MG63 (cell line): ENCODE measurements at regions not wholly inside any gene's neighbourhood (a gene's known extent, or its start where the extent isn't known, plus 50 kb on each side); places are given as distances from the start of the nearest gene placed in this dataset.
A peak's percentile ranks its signal among the peaks of the same experiment; 100 is the strongest.
"Not testable (repeated sequence)": the region's sequence is repeated elsewhere in the genome, so short reads cannot be mapped to it uniquely, and the experiment has no call there.

Experiments used
- DNase-seq: peaks from one replicate; pipeline ENCODE4 v3.0.0-alpha.2; 2020
- H3K27me3 ChIP-seq: fragments of 250-450 bp; sonication (Bioruptor Pico); 2 replicates; pipeline ENCODE4 v1.5.1; 2020; ENCODE audit warnings: mild to moderate bottlenecking, moderate library complexity
- H3K36me3 ChIP-seq: fragments of 250-450 bp; sonication (Bioruptor Pico); 2 replicates; pipeline ENCODE4 v1.5.1; 2020; ENCODE audit warnings: mild to moderate bottlenecking, moderate library complexity
- H3K4me3 ChIP-seq: fragments of 250-450 bp; sonication (Bioruptor Pico); 2 replicates; pipeline ENCODE4 v1.5.1; 2020; ENCODE audit warnings: mild to moderate bottlenecking, moderate library complexity
- H3K9me3 ChIP-seq: fragments of 250-450 bp; sonication (Bioruptor Pico); 2 replicates; pipeline ENCODE4 v1.5.1; 2020; ENCODE audit warnings: mild to moderate bottlenecking, moderate library complexity

GRCh38 chr5:167923396-167923795 is 368.0 kb upstream of the WWC1 start:
- no peak overlapping the region for H3K4me3 ChIP-seq
- no peaks in the 10 kb centered on the region for H3K36me3 ChIP-seq
- no peaks in the 10 kb centered on the region for H3K27me3 ChIP-seq
- no peaks in the 10 kb centered on the region for H3K9me3 ChIP-seq
- no peak for DNase-seq

GRCh38 chr5:167929841-167930240 is 361.6 kb upstream of the WWC1 start:
- DNase-seq = no peak
- H3K27me3 ChIP-seq = no peaks in the 10 kb centered on the region
- no peaks in the 10 kb centered on the region for H3K36me3 ChIP-seq
- H3K4me3 ChIP-seq = no peak overlapping the region
- H3K9me3 ChIP-seq = no peaks in the 10 kb centered on the region

GRCh38 chr5:167934551-167934971 is 356.9 kb upstream of the WWC1 start:
- Histone ChIP-seq H3K4me3 (no peak overlapping the region), H3K36me3 (no peaks in the 10 kb centered on the region), H3K27me3 (peaks cover 5% of the 10 kb centered on the region; the same call in 1 of the 2 replicates), H3K9me3 (no peaks in the 10 kb centered on the region)
- DNase-seq = peak; percentile 97

- no peak for DNase-seq
- Histone ChIP-seq H3K4me3 (no peak overlapping the region), H3K36me3 (no peaks in the 10 kb centered on the region), H3K9me3 (no peaks in the 10 kb centered on the region), H3K27me3 (peaks cover 5% of the 10 kb centered on the region; the same call in 1 of the 2 replicates)
Observed at GRCh38 chr5:167936022-167936421, 355.4 kb upstream of the WWC1 start.

- no peak overlapping the region for H3K4me3 ChIP-seq
- DNase-seq = no peak
- H3K27me3 ChIP-seq = peaks cover 5% of the 10 kb centered on the region; the same call in 1 of the 2 replicates
- no peaks in the 10 kb centered on the region for H3K36me3 ChIP-seq
- H3K9me3 ChIP-seq = no peaks in the 10 kb centered on the region
Observed at GRCh38 chr5:167936944-167937634, 354.4 kb upstream of the WWC1 start.

GRCh38 chr5:167937635-167937998 is 353.8 kb upstream of the WWC1 start:
- H3K9me3 ChIP-seq = no peaks in the 10 kb centered on the region
- peaks cover 5% of the 10 kb centered on the region; the same call in 1 of the 2 replicates for H3K27me3 ChIP-seq
- no peaks in the 10 kb centered on the region for H3K36me3 ChIP-seq
- no peak for DNase-seq
- H3K4me3 ChIP-seq = no peak overlapping the region

- Histone ChIP-seq H3K36me3 (no peaks in the 10 kb centered on the region), H3K9me3 (no peaks in the 10 kb centered on the region), H3K4me3 (no peak overlapping the region)
Observed at GRCh38 chr5:167939686-167940085, 351.8 kb upstream of the WWC1 start.

GRCh38 chr5:167940911-167941310 is 350.5 kb upstream of the WWC1 start:
- Histone ChIP-seq H3K9me3 (no peaks in the 10 kb centered on the region), H3K4me3 (no peak overlapping the region), H3K27me3 (no peaks in the 10 kb centered on the region; the same call in 1 of the 2 replicates), H3K36me3 (no peaks in the 10 kb centered on the region)
- no peak for DNase-seq

More at GRCh38 chr5:167939686-167940085, 351.8 kb upstream of the WWC1 start:
- H3K27me3 ChIP-seq = peaks cover 5% of the 10 kb centered on the region; the same call in 1 of the 2 replicates
- no peak for DNase-seq

GRCh38 chr5:167941556-167941955 is 349.9 kb upstream of the WWC1 start:
- H3K4me3 ChIP-seq, H3K9me3 ChIP-seq, H3K27me3 ChIP-seq, DNase-seq, H3K36me3 ChIP-seq: not testable (repeated sequence)

GRCh38 chr5:167943343-167943742 is 348.1 kb upstream of the WWC1 start:
- H3K36me3 ChIP-seq = no peaks in the 10 kb centered on the region
- H3K9me3 ChIP-seq = no peaks in the 10 kb centered on the region
- no peaks in the 10 kb centered on the region for H3K27me3 ChIP-seq
- H3K4me3 ChIP-seq = no peak overlapping the region
- no peak for DNase-seq

GRCh38 chr5:167944121-167944852 is 347.2 kb upstream of the WWC1 start:
- no peak for DNase-seq

GRCh38 chr5:167945542-167946384 is 345.7 kb upstream of the WWC1 start:
- peak; percentile 64 for DNase-seq
- H3K36me3 ChIP-seq = no peaks in the 10 kb centered on the region
- no peak overlapping the region for H3K4me3 ChIP-seq
- H3K27me3 ChIP-seq = no peaks in the 10 kb centered on the region
- H3K9me3 ChIP-seq = no peaks in the 10 kb centered on the region

More at GRCh38 chr5:167944121-167944852, 347.2 kb upstream of the WWC1 start:
- no peak overlapping the region for H3K4me3 ChIP-seq
- no peaks in the 10 kb centered on the region for H3K27me3 ChIP-seq
- H3K36me3 ChIP-seq = no peaks in the 10 kb centered on the region
- H3K9me3 ChIP-seq = no peaks in the 10 kb centered on the region

GRCh38 chr5:167947306-167947705 is 344.1 kb upstream of the WWC1 start:
- no peaks in the 10 kb centered on the region for H3K36me3 ChIP-seq
- H3K9me3 ChIP-seq = no peaks in the 10 kb centered on the region
- no peak overlapping the region for H3K4me3 ChIP-seq
- DNase-seq = peak; percentile 27
- no peaks in the 10 kb centered on the region for H3K27me3 ChIP-seq

GRCh38 chr5:167948251-167948650 is 343.2 kb upstream of the WWC1 start:
- H3K9me3 ChIP-seq = no peaks in the 10 kb centered on the region
- no peak for DNase-seq
- H3K27me3 ChIP-seq = no peaks in the 10 kb centered on the region
- no peak overlapping the region for H3K4me3 ChIP-seq
- no peaks in the 10 kb centered on the region for H3K36me3 ChIP-seq

GRCh38 chr5:167949435-167949834 is 342.0 kb upstream of the WWC1 start:
- Histone ChIP-seq H3K27me3 (0 out of 2 replicates have a peak, but pooled peaks cover 2% of the 10 kb centered on the region), H3K36me3 (no peaks in the 10 kb centered on the region), H3K9me3 (no peaks in the 10 kb centered on the region), H3K4me3 (no peak overlapping the region)
- no peak for DNase-seq

- H3K27me3 ChIP-seq = 0 out of 2 replicates have a peak, but pooled peaks cover 2% of the 10 kb centered on the region
- DNase-seq = peak; percentile 26
- no peaks in the 10 kb centered on the region for H3K9me3 ChIP-seq
- H3K36me3 ChIP-seq = no peaks in the 10 kb centered on the region
- H3K4me3 ChIP-seq = no peak overlapping the region
Observed at GRCh38 chr5:167950126-167950721, 341.2 kb upstream of the WWC1 start.
